GM20000 (cell line): ENCODE measurements at regions not wholly inside any gene's neighbourhood (a gene's known extent, or its start where the extent isn't known, plus 50 kb on each side); places are given as distances from the start of the nearest gene placed in this dataset.

ENCODE experiments used
- DNase-seq: peaks from one replicate; pipeline ENCODE4 v3.0.0; 2012; ENCODE audit warnings: low spot score
- CTCF ChIP-seq: IDR thresholded peaks from 2 replicates; pipeline ENCODE4 v1.5.1; 2012; ENCODE audit warnings: mild to moderate bottlenecking, control low read depth; ENCODE audit errors: extremely low read depth, missing control alignments

- no peak for DNase-seq
- TF ChIP-seq CTCF: no peak
Observed at GRCh38 chr1:5390504-5390903, 601.7 kb downstream of the NPHP4 start.

- no peak for TF ChIP-seq CTCF
Observed at GRCh38 chr1:5389101-5389885, 602.9 kb downstream of the NPHP4 start.

GRCh38 chr1:5388622-5389021, 603.6 kb downstream of the NPHP4 start:
- no peak for DNase-seq
- no peak for TF ChIP-seq CTCF

More at GRCh38 chr1:5389101-5389885, 602.9 kb downstream of the NPHP4 start:
- DNase-seq: no peak

- no peak for DNase-seq
Observed at GRCh38 chr1:5386371-5386770, 605.9 kb downstream of the NPHP4 start.

GRCh38 chr1:5385956-5386355, 606.3 kb downstream of the NPHP4 start:
- TF ChIP-seq CTCF: no peak

More at GRCh38 chr1:5386371-5386770, 605.9 kb downstream of the NPHP4 start:
- no peak for TF ChIP-seq CTCF

GRCh38 chr1:5385096-5385799, 607.0 kb downstream of the NPHP4 start:
- DNase-seq: no peak
- no peak for TF ChIP-seq CTCF

More at GRCh38 chr1:5385956-5386355, 606.3 kb downstream of the NPHP4 start:
- no peak for DNase-seq

GRCh38 chr1:5381491-5381890, 610.7 kb downstream of the NPHP4 start:
- no peak for DNase-seq
- TF ChIP-seq CTCF: no peak
